Gastroesophageal sphincter (tissue), 4 donors: ENCODE measurements at regions not wholly inside any gene's neighbourhood (a gene's known extent, or its start where the extent isn't known, plus 50 kb on each side); places are given as distances from the start of the nearest gene placed in this dataset.
A peak's percentile ranks its signal among the peaks of the same experiment; 100 is the strongest.

ENCODE experiments used
- ATAC-seq: fragments of 150-250 bp; one replicate; pipeline ENCODE4 v1.9.1; 2016; ENCODE audit warnings: mild to moderate bottlenecking, moderate library complexity
- H3K27ac ChIP-seq, 4 donors: fragments of 200-600 bp; sonication (generic) in 3 of 4; 1 replicate in 3 of 4; 2 replicates in 1 of 4; pipeline ENCODE4 v1.5.1; 2016 to 2019
- H3K27me3 ChIP-seq: fragments of 200-600 bp; sonication (generic); one replicate; pipeline ENCODE4 v1.5.1; 2019
- H3K36me3 ChIP-seq, 2 donors: fragments of 200-600 bp; sonication (generic); one replicate each; pipeline ENCODE4 v1.5.1; 2019; ENCODE audit warnings: control low read depth in 1 of 2
- H3K4me1 ChIP-seq, 3 donors: fragments of 200-600 bp; sonication (generic); 1 replicate in 2 of 3; 2 replicates in 1 of 3; pipeline ENCODE4 v1.5.1; 2016 to 2019; ENCODE audit warnings: control low read depth in 2 of 3
- H3K4me3 ChIP-seq, 2 donors: fragments of 200-600 bp; sonication (generic); one replicate each; pipeline ENCODE4 v1.5.1; 2019; ENCODE audit warnings: mild to moderate bottlenecking in 1 of 2, moderate library complexity in 1 of 2
- H3K9me3 ChIP-seq, 3 donors: fragments of 200-600 bp; sonication (generic); one replicate each; pipeline ENCODE4 v1.5.1; 2017 to 2019; ENCODE audit warnings: control low read depth in 2 of 3
- CTCF ChIP-seq, 4 experiments: fragments of 200-600 bp in 2 of 4; fragments of 450-650 bp in 2 of 4; sonication (generic) in 1 of 4; IDR thresholded peaks; one replicate each; pipeline ENCODE4 v1.5.1; 2017 to 2019; ENCODE audit warnings: antibody characterized with exemption in 4 of 4, mild to moderate bottlenecking in 2 of 4, moderate library complexity in 2 of 4
- EP300 ChIP-seq: sonication (generic); formaldehyde crosslinking; IDR thresholded peaks from one replicate; pipeline ENCODE4 v1.6.1; 2017; ENCODE audit warnings: antibody characterized with exemption, mild to moderate bottlenecking
- POLR2A ChIP-seq, 2 donors: fragments of 450-650 bp; IDR thresholded peaks; one replicate each; pipeline ENCODE4 v1.6.1; 2017; ENCODE audit warnings: antibody characterized with exemption in 2 of 2, mild to moderate bottlenecking in 2 of 2, moderate library complexity in 1 of 2
- POLR2AphosphoS5 ChIP-seq: sonication (generic); formaldehyde crosslinking; IDR thresholded peaks from one replicate; pipeline ENCODE4 v1.6.1; 2017; ENCODE audit warnings: antibody characterized with exemption
- WGBS, 2 donors: methylation state at CpG; one replicate each; pipeline ENCODE4 v1.1.5; 2018; ENCODE audit warnings: low coverage in 1 of 2; 5-methylcytosine and 5-hydroxymethylcytosine counted together

GRCh38 chr10:107913317-107914294, 749.1 kb upstream of the SORCS1 start:
- 16 to 26% methylated on average over 5 to 6 of the region's 6 CpGs for WGBS, 2 donors
- Histone ChIP-seq H3K27me3 (peaks cover 36% of the 10 kb centered on the region), H3K9me3 (no peaks in the 10 kb centered on the region), H3K4me3 (peak overlapping the region in 1 of 2 donors; percentile 51), H3K4me1 (peaks cover 0 to 12% (median 0%) of the 10 kb centered on the region in 3 donors), H3K36me3 (no peaks in the 10 kb centered on the region), H3K27ac (no peak overlapping the region)
- no peak for ATAC-seq
- TF ChIP-seq POLR2AphosphoS5 = no peak
- no peak for TF ChIP-seq EP300
- TF ChIP-seq POLR2A (IDR thresholded peaks at IDR 0.05) = no peak

GRCh38 chr10:107901076-107901475, 736.6 kb upstream of the SORCS1 start:
- 62 to 64% methylated on average over 2 of the region's 2 CpGs for WGBS, 2 donors
- Histone ChIP-seq H3K36me3 (no peaks in the 10 kb centered on the region), H3K27me3 (no peaks in the 10 kb centered on the region), H3K27ac (no peak overlapping the region), H3K9me3 (no peaks in the 10 kb centered on the region), H3K4me3 (no peak overlapping the region), H3K4me1 (no peaks in the 10 kb centered on the region)
- no peak for ATAC-seq
- TF ChIP-seq POLR2A (IDR thresholded peaks at IDR 0.05) = no peak

DNA sequence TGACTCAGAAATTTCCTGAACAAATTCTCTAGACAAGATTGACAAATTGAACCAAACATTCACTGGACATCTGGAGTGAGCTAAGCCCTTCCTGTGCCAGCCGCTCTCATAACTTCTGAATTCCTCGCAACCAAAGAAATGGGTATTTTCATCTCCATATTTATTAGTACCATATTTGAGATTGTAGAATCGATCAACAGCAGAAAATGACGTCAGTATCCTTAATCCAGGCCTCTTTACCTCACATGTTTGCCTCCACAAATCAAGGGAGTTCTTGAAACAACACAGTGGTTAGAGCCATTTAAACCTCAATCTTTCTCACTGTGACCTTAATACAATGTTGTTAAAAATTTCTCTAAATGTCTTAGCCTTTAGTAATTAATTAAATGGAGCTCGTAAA, 735.6 kb upstream of the SORCS1 start:
- no peak for ATAC-seq
- no peak overlapping the region for H3K27ac ChIP-seq
- WGBS, 2 donors = 78 to 98% methylated on average over 5 of the region's 5 CpGs

DNA sequence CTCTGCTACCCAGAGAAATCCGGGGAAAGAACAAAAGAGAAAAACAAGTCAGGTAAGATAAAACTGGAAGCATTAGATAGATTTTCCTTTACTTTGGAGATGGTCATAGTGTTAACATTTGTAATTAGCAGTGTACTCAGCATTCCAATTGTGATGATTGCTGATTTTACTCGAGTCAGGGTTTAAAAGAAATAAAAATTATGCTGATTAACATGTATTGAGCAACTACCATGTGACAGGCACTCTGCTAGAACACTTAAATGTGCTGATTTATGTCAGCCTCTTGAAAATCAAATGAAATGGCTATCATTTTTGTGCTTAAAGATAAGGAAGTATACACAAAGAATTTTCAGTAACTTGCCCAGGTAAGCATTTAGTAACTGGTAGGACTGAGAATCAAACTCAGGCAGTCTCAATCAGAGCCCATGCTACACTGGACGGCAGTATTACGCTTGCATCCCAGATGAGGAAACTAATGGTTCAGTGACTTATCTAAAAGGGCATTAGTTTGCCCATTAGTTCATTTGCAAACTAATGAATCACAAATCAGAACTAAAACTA, 735.1 kb upstream of the SORCS1 start:
- H3K36me3 ChIP-seq = no peaks in the 10 kb centered on the region
- no peak for ATAC-seq
- WGBS, 2 donors = 69 to 73% methylated on average over 2 to 4 of the region's 4 CpGs
- H3K4me3 ChIP-seq = no peak overlapping the region
- H3K27ac ChIP-seq = no peak overlapping the region
- H3K27me3 ChIP-seq = no peaks in the 10 kb centered on the region
- TF ChIP-seq POLR2A (IDR thresholded peaks at IDR 0.05) (no peak), POLR2AphosphoS5 (no peak), CTCF (IDR thresholded peaks at IDR 0.05) (no peak), EP300 (no peak)
- H3K4me1 ChIP-seq = no peaks in the 10 kb centered on the region
- H3K9me3 ChIP-seq = no peaks in the 10 kb centered on the region

More for the DNA sequence above, 735.6 kb upstream of the SORCS1 start:
- no peaks in the 10 kb centered on the region for H3K36me3 ChIP-seq
- H3K4me1 ChIP-seq = no peaks in the 10 kb centered on the region
- H3K9me3 ChIP-seq = no peaks in the 10 kb centered on the region
- H3K4me3 ChIP-seq = no peak overlapping the region
- TF ChIP-seq CTCF (IDR thresholded peaks at IDR 0.05) (no peak), POLR2AphosphoS5 (no peak), POLR2A (IDR thresholded peaks at IDR 0.05) (no peak), EP300 (no peak)
- no peaks in the 10 kb centered on the region for H3K27me3 ChIP-seq

GRCh38 chr10:107899075-107899474, 734.6 kb upstream of the SORCS1 start:
- Histone ChIP-seq H3K27me3 (no peaks in the 10 kb centered on the region), H3K4me1 (no peaks in the 10 kb centered on the region), H3K9me3 (no peaks in the 10 kb centered on the region), H3K36me3 (no peaks in the 10 kb centered on the region), H3K27ac (no peak overlapping the region), H3K4me3 (no peak overlapping the region)
- 70 to 100% methylated on average over 1 to 3 of the region's 4 CpGs for WGBS, 2 donors
- no peak for TF ChIP-seq POLR2A (IDR thresholded peaks at IDR 0.05)
- TF ChIP-seq EP300 = no peak
- no peak for TF ChIP-seq POLR2AphosphoS5
- TF ChIP-seq CTCF (IDR thresholded peaks at IDR 0.05) = no peak
- no peak for ATAC-seq

- Histone ChIP-seq H3K36me3 (no peaks in the 10 kb centered on the region), H3K4me3 (no peak overlapping the region), H3K27me3 (no peaks in the 10 kb centered on the region), H3K9me3 (no peaks in the 10 kb centered on the region), H3K27ac (no peak overlapping the region), H3K4me1 (no peaks in the 10 kb centered on the region)
- no peak for ATAC-seq
- TF ChIP-seq CTCF (IDR thresholded peaks at IDR 0.05) = no peak
- TF ChIP-seq POLR2AphosphoS5 = no peak
- TF ChIP-seq POLR2A (IDR thresholded peaks at IDR 0.05) = no peak
- TF ChIP-seq EP300 = no peak
- WGBS, 2 donors = 71 to 95% methylated on average over 4 of the region's 4 CpGs
Measured at GRCh38 chr10:107898392-107898791, 733.9 kb upstream of the SORCS1 start.
